Fibroblast of skin of abdomen (primary cell): ENCODE measurements at regions not wholly inside any gene's neighbourhood (a gene's known extent, or its start where the extent isn't known, plus 50 kb on each side); places are given as distances from the start of the nearest gene placed in this dataset.
A peak's percentile ranks its signal among the peaks of the same experiment; 100 is the strongest.

ENCODE experiments used
- DNase-seq: peaks from one replicate; pipeline ENCODE4 v3.0.0-alpha.2; 2013

- DNase-seq, result no peak
These were observed 205.1 kb upstream of the SGK1 start for GRCh38 chr6:134523051-134523450.

DNA sequence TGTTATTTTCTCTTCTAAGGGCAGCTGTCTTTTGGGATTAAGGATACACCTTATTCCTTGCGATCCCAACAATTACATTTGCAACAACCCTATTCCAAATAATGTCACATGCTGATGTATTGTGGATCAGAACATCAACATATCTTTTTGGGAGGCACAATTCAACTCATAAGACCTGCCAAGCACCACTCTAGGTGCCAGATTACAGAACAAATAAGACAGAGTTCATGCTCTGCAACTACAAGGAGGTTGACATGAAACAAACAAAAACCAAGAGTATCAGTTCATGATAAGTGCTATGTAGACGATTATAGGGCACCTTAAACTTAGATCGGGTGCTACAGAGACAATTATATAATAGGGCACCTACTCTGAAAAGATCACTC, 203.2 kb upstream of the SGK1 start:
- DNase-seq, result no peak

DNA sequence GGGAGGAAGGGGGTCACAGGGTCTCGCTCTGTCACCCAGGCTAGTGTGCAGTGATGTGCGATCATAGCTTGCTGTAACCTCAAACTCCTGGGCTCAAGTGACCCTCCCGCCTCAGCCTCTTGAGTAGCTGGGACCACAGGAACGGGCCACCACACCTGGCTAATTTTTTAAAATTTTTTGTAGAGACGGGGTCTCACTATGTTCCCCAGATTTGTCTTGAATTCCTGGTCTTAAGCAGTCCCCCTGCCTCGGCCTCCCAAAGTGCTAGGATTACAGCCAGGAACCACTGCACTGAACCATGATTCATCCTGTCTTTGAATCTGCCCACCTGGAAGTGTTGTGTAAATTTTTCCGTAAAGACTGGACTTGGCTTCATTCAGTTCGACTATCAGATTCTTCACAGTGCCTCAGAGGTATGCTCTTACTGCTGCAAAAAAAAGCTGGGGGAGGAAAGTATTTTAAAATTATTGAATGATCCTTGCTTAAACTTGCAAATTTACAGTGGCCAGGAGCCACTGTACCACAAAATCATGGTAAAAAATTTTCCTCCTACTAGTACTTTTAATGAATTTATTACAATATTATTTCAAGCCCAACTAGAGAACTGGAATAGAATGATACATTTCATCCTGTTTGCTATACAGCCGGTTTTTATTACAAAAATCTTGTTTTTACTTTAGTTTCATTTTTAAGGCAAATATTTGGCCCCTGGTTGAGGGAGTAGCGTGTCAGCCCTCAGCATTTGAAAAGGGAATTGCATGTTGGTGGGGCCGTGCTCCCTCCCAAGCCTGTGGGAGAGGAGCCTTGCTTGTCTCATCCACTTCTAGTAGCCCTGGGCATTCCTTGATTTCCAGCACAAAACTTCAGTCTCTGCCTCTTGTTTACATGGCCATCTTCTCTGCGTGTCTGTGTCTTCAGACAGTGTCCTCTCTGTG, 202.5 kb upstream of the SGK1 start:
- peak; percentile 38 for DNase-seq

DNA sequence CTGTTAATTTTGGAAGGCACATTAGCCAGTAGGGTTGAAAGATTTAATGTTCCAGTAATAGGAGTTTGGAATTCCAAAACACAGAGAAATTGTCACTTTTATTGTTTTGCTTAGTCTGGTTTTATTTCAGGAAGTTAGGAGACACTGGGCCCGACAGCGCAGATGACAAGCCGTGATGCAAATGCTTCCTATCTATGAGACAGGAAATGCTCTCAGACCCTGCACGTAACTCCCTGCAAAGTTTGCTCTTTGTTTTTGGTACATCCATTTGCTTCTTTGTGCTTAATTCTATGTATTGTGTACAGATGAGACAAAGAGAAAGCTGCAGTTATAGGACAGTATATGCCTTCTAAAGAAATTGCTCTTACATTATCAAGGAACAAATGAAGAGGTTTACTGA, 201.6 kb upstream of the SGK1 start:
- DNase-seq, result no peak

DNA sequence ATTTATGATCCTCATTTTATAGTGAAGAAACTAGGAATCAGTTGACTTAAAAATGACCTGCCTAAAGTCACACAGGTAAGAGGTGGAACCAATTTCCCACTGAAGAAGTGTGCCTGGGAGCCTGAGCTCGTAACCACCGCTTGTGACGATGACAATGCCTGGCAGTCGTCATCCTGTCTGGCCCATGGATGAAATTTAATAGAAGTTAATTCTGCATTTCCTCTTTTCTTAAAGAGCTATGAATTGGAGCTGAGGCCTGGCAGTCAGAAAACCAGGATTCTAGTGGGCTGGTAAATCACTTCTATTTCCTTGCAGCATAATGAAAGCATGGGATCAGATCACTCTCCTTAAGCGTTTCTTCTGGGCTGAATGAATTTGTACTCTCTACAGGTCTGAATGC, 200.0 kb upstream of the SGK1 start:
- no peak for DNase-seq

- peak; percentile 66 for DNase-seq
These were observed 199.3 kb upstream of the SGK1 start for GRCh38 chr6:134517145-134517658.

DNA sequence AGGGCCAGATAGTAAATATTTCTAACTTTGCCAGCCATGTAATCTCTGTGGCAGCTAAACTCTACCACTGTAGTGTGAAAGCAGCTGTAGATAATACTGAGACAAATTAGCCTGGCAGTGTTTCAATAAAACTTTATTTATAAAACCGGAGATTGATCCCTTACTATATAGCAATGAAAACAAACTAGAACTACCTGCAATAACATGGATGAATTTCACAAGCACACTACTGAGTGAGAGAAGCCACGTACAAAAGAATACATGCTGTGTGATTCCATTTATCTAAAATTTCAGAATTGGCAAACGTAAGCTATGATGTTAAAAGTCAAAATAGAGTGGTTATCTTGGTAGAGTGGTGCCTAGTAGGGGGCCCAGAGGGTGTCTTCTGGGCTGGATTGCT, 198.7 kb upstream of the SGK1 start:
- no peak for DNase-seq

GRCh38 chr6:134515986-134516385, 198.1 kb upstream of the SGK1 start:
- no peak for DNase-seq

DNA sequence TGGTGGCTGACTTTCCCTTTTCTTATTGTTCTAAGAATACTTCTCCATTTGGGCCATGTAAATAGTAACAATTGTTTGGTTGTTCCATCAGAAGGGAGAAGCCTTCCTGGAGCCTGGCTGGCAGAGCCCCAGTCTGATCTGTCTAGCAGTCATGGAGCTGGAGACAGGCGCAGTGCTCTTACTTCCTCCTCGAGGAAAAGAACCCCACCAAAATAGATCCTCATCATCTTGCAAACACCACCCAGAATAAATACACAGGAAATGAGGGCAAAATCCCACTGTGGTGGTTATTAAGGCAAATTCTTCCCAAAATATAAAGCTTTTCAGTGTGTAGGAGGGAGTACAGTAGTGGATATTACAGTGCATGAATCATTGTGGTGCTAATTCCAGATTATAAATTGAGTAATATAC, 195.1 kb upstream of the SGK1 start:
- DNase-seq, result no peak

DNA sequence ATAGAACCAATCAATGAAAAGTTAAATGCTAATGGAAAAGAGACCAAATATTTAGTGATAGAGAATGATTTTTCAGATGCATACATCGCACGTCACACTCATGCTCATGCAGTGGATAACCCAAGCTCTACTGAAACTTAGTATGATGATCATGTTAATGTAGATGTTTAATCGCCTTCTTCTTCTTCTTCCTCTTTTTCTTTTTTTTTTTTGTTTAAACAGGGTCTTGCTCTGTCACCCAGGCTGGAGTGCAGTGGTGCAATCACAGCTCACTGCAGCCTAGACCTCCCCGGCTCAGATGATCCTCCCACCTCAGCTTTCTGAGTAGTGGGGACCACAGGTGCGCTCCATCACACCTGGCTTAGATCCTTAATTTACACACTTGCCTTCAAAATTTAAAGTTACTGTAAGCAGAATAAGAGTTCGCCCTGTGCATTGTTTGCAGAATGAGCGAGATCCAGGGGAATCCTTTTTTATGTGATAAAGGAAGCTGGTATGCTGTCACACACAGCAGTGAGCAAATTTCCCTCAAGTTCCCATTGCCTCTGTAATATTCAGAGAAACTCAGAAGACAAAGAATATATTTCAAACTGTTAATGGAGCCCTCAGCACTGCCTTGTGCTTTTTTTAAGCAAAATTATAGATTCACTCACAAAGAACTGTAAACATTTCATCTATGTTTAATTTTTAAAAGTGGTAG, 194.2 kb upstream of the SGK1 start:
- no peak for DNase-seq

- DNase-seq, result no peak
These were observed 193.0 kb upstream of the SGK1 start for GRCh38 chr6:134510920-134511319.

- no peak for DNase-seq
These were observed 192.2 kb upstream of the SGK1 start for GRCh38 chr6:134510142-134510541.

- no peak for DNase-seq
These were observed 191.1 kb upstream of the SGK1 start for GRCh38 chr6:134508862-134509498.

DNA sequence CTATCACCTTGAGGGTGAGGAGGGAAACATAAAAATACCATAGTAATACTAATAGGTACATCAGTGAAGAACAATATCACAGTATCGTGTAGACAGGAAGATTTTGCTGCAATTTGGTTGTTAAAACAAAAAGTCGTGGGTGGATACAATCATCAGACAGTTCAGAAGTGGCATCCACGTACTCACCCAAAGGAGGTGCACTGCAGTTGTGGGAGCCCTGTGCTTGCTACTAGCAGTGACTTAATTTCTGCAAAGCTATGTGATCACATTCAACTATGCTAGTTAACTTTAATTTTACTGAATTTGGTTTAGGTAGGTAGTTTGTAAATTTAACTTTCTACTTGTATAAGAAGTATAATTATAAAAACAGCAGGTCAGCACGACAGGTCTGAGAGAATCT, 188.2 kb upstream of the SGK1 start:
- no peak for DNase-seq

- peak; percentile 14 for DNase-seq
These were observed 185.8 kb upstream of the SGK1 start for GRCh38 chr6:134503585-134504281.

GRCh38 chr6:134502614-134503549, 185.0 kb upstream of the SGK1 start:
- DNase-seq, result no peak

GRCh38 chr6:134495890-134496248, 178.0 kb upstream of the SGK1 start:
- no peak for DNase-seq

GRCh38 chr6:134495203-134495889, 177.4 kb upstream of the SGK1 start:
- no peak for DNase-seq

DNA sequence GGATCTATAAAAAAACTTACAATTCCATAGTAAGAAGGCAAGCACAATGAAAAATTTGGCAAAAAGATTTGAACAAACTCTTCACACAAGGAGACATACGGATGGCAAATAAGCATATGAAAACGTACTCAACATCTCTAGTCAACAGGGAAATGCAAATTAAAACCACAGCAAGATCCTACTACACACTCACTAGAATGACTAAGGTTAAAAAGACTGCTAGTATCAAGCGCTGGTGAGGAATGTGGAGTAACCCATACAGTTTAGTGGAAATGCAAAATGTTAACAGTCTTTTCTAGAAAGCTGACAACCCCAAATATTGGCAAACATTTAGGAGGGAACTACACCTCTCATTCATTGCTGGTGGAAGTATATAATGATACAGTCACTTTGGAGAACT, 175.9 kb upstream of the SGK1 start:
- DNase-seq, result no peak

- peak; percentile 64 for DNase-seq
These were observed 173.6 kb upstream of the SGK1 start for GRCh38 chr6:134491477-134491876.
